Astrocyte (in vitro differentiated cells and primary cell): ENCODE measurements at regions not wholly inside any gene's neighbourhood (a gene's known extent, or its start where the extent isn't known, plus 50 kb on each side); places are given as distances from the start of the nearest gene placed in this dataset.

ENCODE experiments used
- DNase-seq: peaks from one replicate; pipeline ENCODE4 v3.0.0-alpha.2; 2010; ENCODE audit warnings: low read depth
- FAIRE-seq: peaks from 2 replicates; lab custom pipeline; 2011; peaks lifted over from hg19 to GRCh38; lab: Jason Lieb, UNC
- H2AFZ ChIP-seq: 2 replicates; pipeline ENCODE4 v1.6.0; 2012; ENCODE audit warnings: low read depth, low read length, inconsistent platforms
- H3K27ac ChIP-seq: 2 replicates; pipeline ENCODE4 v1.5.1; 2011; ENCODE audit warnings: low read depth, low read length, inconsistent platforms
- H3K27me3 ChIP-seq: 2 replicates; pipeline ENCODE4 v1.6.0; 2011; ENCODE audit warnings: low read length, inconsistent platforms; ENCODE audit not compliant: insufficient read depth
- H3K36me3 ChIP-seq: 2 replicates; pipeline ENCODE4 v1.5.1; 2011; ENCODE audit warnings: low read length, inconsistent platforms; ENCODE audit not compliant: insufficient read depth
- H3K4me1 ChIP-seq: 2 replicates; pipeline ENCODE4 v1.5.1; 2011; ENCODE audit warnings: low read length, inconsistent platforms; ENCODE audit not compliant: insufficient read depth
- H3K4me2 ChIP-seq: 2 replicates; pipeline ENCODE4 v1.6.0; 2012; ENCODE audit warnings: low read length, inconsistent platforms
- H3K4me3 ChIP-seq: 2 replicates; pipeline ENCODE4 v1.5.1; 2011; ENCODE audit warnings: low read depth, mild to moderate bottlenecking, low read length, inconsistent platforms; ENCODE audit not compliant: insufficient read depth
- H3K79me2 ChIP-seq: 2 replicates; pipeline ENCODE4 v1.6.0; 2012; ENCODE audit warnings: mild to moderate bottlenecking, low read length, inconsistent platforms; ENCODE audit not compliant: insufficient read depth
- H3K9ac ChIP-seq: 2 replicates; pipeline ENCODE4 v1.6.0; 2012; ENCODE audit warnings: mild to moderate bottlenecking, low read length, inconsistent platforms
- H3K9me3 ChIP-seq: 2 replicates; pipeline ENCODE4 v1.5.1; 2012; ENCODE audit warnings: low read depth, mild to moderate bottlenecking, low read length, inconsistent platforms; ENCODE audit not compliant: insufficient read depth
- H4K20me1 ChIP-seq: 2 replicates; pipeline ENCODE4 v1.6.0; 2012; ENCODE audit warnings: low read length, inconsistent platforms; ENCODE audit not compliant: insufficient read depth
- H3K27ac Mint-ChIP-seq: one replicate; pipeline ENCODE4 v1.8.0; 2021; ENCODE audit warnings: mild to moderate bottlenecking, mixed read lengths; ENCODE audit not compliant: unreplicated experiment
- H3K27me3 Mint-ChIP-seq: one replicate; pipeline ENCODE4 v1.8.0; 2021; ENCODE audit warnings: low read depth, mixed read lengths; ENCODE audit not compliant: unreplicated experiment
- H3K36me3 Mint-ChIP-seq: one replicate; pipeline ENCODE4 v1.8.0; 2021; ENCODE audit warnings: low read depth, mixed read lengths; ENCODE audit not compliant: unreplicated experiment
- H3K4me1 Mint-ChIP-seq: one replicate; pipeline ENCODE4 v1.8.0; 2021; ENCODE audit warnings: low read depth, mixed read lengths; ENCODE audit not compliant: unreplicated experiment
- H3K4me3 Mint-ChIP-seq: one replicate; pipeline ENCODE4 v1.8.0; 2021; ENCODE audit warnings: mild to moderate bottlenecking, moderate library complexity, mixed read lengths; ENCODE audit not compliant: unreplicated experiment
- H3K9me3 Mint-ChIP-seq: one replicate; pipeline ENCODE4 v1.8.0; 2021; ENCODE audit warnings: mild to moderate bottlenecking, mixed read lengths; ENCODE audit not compliant: unreplicated experiment
- EZH2 ChIP-seq: IDR thresholded peaks from 2 replicates; pipeline ENCODE4 v1.6.1; 2012; ENCODE audit warnings: mild to moderate bottlenecking, low read length, inconsistent platforms; ENCODE audit not compliant: insufficient read depth
- TF ChIP-seq, protein P1 (sequence below): IDR thresholded peaks from 2 replicates; pipeline ENCODE4 v1.5.1; 2011; ENCODE audit warnings: low read depth, mild to moderate bottlenecking, inconsistent platforms, low read length, moderate library complexity; ENCODE audit not compliant: insufficient read depth

DNA sequence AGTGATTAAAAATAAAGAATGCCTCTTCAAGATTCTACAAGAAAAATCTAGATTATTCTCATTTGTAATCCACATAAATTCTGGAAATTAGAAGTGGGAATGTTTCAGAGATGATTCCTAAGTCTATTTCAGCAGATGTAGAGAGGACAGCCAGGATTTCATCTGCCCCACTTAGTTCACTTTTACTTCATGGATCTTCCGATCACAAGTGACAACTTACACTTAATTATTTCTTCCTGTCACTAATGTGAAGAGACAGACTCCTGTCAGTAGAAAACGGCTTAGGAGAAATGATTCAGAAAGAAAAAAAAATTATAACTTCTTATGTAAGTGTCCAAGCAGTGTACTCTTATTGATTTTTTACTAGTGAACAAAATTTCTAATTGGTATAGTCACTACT lies 368.2 kb upstream of the SMIM30 start:
- Histone ChIP-seq H3K27me3 (no peaks in the 10 kb centered on the region), H3K79me2 (no peaks in the 10 kb centered on the region), H3K9ac (no peak overlapping the region), H2AFZ (no peak overlapping the region), H3K27ac (no peak overlapping the region), H3K4me3 (no peak overlapping the region), H3K4me1 (no peaks in the 10 kb centered on the region), H3K4me2 (no peak overlapping the region), H3K36me3 (no peaks in the 10 kb centered on the region), H4K20me1 (no peaks in the 10 kb centered on the region), H3K9me3 (no peaks in the 10 kb centered on the region)
- Mint-ChIP-seq H3K27me3 (no peaks in the 10 kb centered on the region), H3K4me1 (no peaks in the 10 kb centered on the region), H3K9me3 (peaks cover 2% of the 10 kb centered on the region), H3K4me3 (no peak overlapping the region), H3K36me3 (no peaks in the 10 kb centered on the region), H3K27ac (no peak overlapping the region)
- TF ChIP-seq EZH2 = no peak
- TF ChIP-seq, protein P1, sequence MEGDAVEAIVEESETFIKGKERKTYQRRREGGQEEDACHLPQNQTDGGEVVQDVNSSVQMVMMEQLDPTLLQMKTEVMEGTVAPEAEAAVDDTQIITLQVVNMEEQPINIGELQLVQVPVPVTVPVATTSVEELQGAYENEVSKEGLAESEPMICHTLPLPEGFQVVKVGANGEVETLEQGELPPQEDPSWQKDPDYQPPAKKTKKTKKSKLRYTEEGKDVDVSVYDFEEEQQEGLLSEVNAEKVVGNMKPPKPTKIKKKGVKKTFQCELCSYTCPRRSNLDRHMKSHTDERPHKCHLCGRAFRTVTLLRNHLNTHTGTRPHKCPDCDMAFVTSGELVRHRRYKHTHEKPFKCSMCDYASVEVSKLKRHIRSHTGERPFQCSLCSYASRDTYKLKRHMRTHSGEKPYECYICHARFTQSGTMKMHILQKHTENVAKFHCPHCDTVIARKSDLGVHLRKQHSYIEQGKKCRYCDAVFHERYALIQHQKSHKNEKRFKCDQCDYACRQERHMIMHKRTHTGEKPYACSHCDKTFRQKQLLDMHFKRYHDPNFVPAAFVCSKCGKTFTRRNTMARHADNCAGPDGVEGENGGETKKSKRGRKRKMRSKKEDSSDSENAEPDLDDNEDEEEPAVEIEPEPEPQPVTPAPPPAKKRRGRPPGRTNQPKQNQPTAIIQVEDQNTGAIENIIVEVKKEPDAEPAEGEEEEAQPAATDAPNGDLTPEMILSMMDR = no peak
- no peak for DNase-seq
- no peak for FAIRE-seq

DNA sequence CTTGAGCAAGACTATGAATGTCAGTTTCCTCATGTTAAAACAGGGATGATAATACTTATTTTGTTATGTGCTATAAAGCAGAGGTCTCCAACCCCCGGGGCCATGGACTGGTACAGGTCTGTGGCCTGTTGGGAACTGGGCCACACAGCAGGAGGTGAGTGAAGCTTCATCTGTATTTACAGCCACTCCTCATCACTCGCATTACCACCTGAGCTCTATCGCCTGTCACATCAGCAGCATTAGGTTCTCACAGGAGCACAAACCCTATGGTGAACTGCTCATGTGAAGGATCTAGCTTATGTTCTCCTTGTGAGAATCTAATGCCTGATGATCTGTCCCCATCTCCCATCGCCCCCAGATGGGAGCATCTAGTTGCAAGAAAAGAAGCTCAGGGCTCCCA lies 365.3 kb upstream of the SMIM30 start:
- Histone ChIP-seq H3K27ac (no peak overlapping the region), H3K79me2 (no peaks in the 10 kb centered on the region), H3K4me3 (no peak overlapping the region), H3K4me2 (no peak overlapping the region), H3K4me1 (no peaks in the 10 kb centered on the region), H2AFZ (no peak overlapping the region), H4K20me1 (no peaks in the 10 kb centered on the region), H3K9me3 (no peaks in the 10 kb centered on the region), H3K36me3 (no peaks in the 10 kb centered on the region), H3K27me3 (no peaks in the 10 kb centered on the region), H3K9ac (no peak overlapping the region)
- H3K4me1 Mint-ChIP-seq = no peaks in the 10 kb centered on the region
- no peaks in the 10 kb centered on the region for H3K36me3 Mint-ChIP-seq
- H3K27ac Mint-ChIP-seq = no peak overlapping the region
- peaks cover 2% of the 10 kb centered on the region for H3K9me3 Mint-ChIP-seq
- no peak for TF ChIP-seq EZH2
- TF ChIP-seq, protein P1 = no peak
- no peaks in the 10 kb centered on the region for H3K27me3 Mint-ChIP-seq
- FAIRE-seq (no peak), DNase-seq (no peak)
- H3K4me3 Mint-ChIP-seq = no peak overlapping the region

GRCh38 chr7:113480537-113480936 lies 362.2 kb upstream of the SMIM30 start:
- no peak for FAIRE-seq

More at GRCh38 chr7:113480537-113480936, 362.2 kb upstream of the SMIM30 start:
- no peak overlapping the region for H3K27ac Mint-ChIP-seq
- no peak overlapping the region for H2AFZ ChIP-seq
- H3K9ac ChIP-seq = no peak overlapping the region
- TF ChIP-seq, protein P1 = no peak
- no peak for TF ChIP-seq EZH2
- no peak overlapping the region for H3K27ac ChIP-seq
- H4K20me1 ChIP-seq = no peaks in the 10 kb centered on the region
- no peaks in the 10 kb centered on the region for H3K79me2 ChIP-seq
- no peaks in the 10 kb centered on the region for H3K9me3 ChIP-seq
- H3K4me3 ChIP-seq = no peak overlapping the region
- H3K36me3 ChIP-seq = no peaks in the 10 kb centered on the region
- DNase-seq = no peak
- H3K4me2 ChIP-seq = no peak overlapping the region
- H3K4me1 Mint-ChIP-seq = no peaks in the 10 kb centered on the region
- H3K27me3 ChIP-seq = no peaks in the 10 kb centered on the region
- H3K36me3 Mint-ChIP-seq = no peaks in the 10 kb centered on the region
- H3K4me3 Mint-ChIP-seq = no peak overlapping the region
- no peaks in the 10 kb centered on the region for H3K9me3 Mint-ChIP-seq
- no peaks in the 10 kb centered on the region for H3K27me3 Mint-ChIP-seq
- H3K4me1 ChIP-seq = no peaks in the 10 kb centered on the region
